ENCODE measurements at regions not wholly inside any gene's neighbourhood (a gene's known extent, or its start where the extent isn't known, plus 50 kb on each side); places are given as distances from the start of the nearest gene placed in this dataset.

DNA sequence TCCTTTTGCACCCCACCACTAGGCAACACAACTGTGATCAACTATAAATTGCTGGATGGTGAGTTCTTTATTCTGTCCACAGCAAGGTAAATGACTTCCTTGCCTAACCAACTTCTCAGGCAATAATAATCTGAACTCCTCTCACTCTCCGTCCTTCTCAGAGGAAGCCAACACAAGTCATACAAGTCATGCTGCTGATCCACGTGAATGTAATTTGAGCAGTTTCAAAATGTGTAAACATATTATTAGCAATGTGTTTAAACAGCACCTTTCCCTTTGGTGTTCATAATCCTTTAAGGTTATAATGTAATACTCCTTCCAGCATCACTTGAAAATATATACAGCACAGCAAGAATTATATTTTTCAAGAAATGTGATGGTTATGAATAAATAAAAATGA is 127.9 kb downstream of the QRSL1 start:
- 0 out of 2 replicates have a peak, but pooled peaks cover under 1% of the 10 kb centered on the region for H3F3A ChIP-seq (ENCODE audit: insufficient read depth, low read depth)

DNA sequence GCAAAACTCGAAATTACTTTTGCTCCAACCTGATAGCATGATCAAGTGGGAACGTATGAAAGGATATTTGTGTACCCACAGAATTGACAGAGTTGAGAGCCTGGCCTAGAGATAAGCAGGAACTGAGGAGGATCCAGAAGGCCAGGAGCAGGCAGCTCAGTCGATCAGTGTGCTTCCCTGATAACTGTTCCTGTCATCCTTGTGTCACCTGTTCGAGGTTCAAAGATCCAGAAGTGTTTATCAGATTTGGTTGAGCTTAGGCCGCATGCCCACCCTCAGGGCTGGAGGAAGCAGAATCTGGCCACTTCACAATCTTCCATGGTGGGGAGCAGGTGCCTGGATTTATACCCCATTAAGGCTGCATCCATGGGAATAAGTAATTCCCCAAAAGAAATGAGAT is 124.8 kb downstream of the QRSL1 start:
- intact Hi-C loops (cut with micrococcal nuclease; ENCODE audit: unreplicated experiment): no loop called here
- no peaks in the 10 kb centered on the region for H3K9me3 ChIP-seq (ENCODE audit: insufficient read depth, low read depth)
- H3F3A ChIP-seq (ENCODE audit: insufficient read depth, low read depth): peaks cover 17% of the 10 kb centered on the region
- POLR2A ChIA-PET (ENCODE audit: unreplicated experiment): no interaction called here
- H3K27ac ChIP-seq: no peak overlapping the region
- CTCF ChIA-PET: interaction anchor here (0.7 kb wide), 1 partner anchor 11 kb away, joined by 3 read pairs; no protein-coding TSS in a partner anchor
- no TSS peak for BruUV-seq (replicated peaks)
- no peak for DNase-seq
- no peak overlapping the region for H3K4me2 ChIP-seq
- H3K4me3 ChIP-seq: no peak overlapping the region
- H3K9me2 ChIP-seq (ENCODE audit: insufficient read depth): no peaks in the 10 kb centered on the region
- H3K27me3 ChIP-seq (ENCODE audit: insufficient read depth, low read depth): no peaks in the 10 kb centered on the region
- no peak overlapping the region for H2AFZ ChIP-seq
- no peak for TF ChIP-seq EZH2 (IDR thresholded peaks at IDR 0.05; ENCODE audit: low read depth)
- TF ChIP-seq, protein P1, sequence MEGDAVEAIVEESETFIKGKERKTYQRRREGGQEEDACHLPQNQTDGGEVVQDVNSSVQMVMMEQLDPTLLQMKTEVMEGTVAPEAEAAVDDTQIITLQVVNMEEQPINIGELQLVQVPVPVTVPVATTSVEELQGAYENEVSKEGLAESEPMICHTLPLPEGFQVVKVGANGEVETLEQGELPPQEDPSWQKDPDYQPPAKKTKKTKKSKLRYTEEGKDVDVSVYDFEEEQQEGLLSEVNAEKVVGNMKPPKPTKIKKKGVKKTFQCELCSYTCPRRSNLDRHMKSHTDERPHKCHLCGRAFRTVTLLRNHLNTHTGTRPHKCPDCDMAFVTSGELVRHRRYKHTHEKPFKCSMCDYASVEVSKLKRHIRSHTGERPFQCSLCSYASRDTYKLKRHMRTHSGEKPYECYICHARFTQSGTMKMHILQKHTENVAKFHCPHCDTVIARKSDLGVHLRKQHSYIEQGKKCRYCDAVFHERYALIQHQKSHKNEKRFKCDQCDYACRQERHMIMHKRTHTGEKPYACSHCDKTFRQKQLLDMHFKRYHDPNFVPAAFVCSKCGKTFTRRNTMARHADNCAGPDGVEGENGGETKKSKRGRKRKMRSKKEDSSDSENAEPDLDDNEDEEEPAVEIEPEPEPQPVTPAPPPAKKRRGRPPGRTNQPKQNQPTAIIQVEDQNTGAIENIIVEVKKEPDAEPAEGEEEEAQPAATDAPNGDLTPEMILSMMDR (conservative IDR thresholded peaks at IDR 0.05): no peak
- peaks cover 20% of the 10 kb centered on the region for H3K4me1 ChIP-seq (replicated peaks; ENCODE audit: insufficient read depth)
- no peaks in the 10 kb centered on the region for H3K79me2 ChIP-seq (ENCODE audit: low read depth)
- no peaks in the 10 kb centered on the region for H3K36me3 ChIP-seq (ENCODE audit: low read depth)
- no peaks in the 10 kb centered on the region for H4K20me1 ChIP-seq (ENCODE audit: insufficient read depth)

More for the DNA sequence above, 127.9 kb downstream of the QRSL1 start:
- no peak for TF ChIP-seq EZH2 (IDR thresholded peaks at IDR 0.05; ENCODE audit: low read depth)
- TF ChIP-seq, protein P1 (conservative IDR thresholded peaks at IDR 0.05): no peak
- CTCF ChIA-PET: no interaction called here
- Histone ChIP-seq H3K4me3 (no peak overlapping the region), H3K79me2 (ENCODE audit: low read depth) (no peaks in the 10 kb centered on the region), H3K9me3 (ENCODE audit: insufficient read depth, low read depth) (no peaks in the 10 kb centered on the region), H3K36me3 (ENCODE audit: low read depth) (no peaks in the 10 kb centered on the region), H3K27ac (no peak overlapping the region), H3K27me3 (ENCODE audit: insufficient read depth, low read depth) (no peaks in the 10 kb centered on the region), H3K9me2 (ENCODE audit: insufficient read depth) (no peaks in the 10 kb centered on the region), H3K4me1 (replicated peaks; ENCODE audit: insufficient read depth) (peaks cover 5% of the 10 kb centered on the region; the same call in 1 of the 2 replicates), H2AFZ (no peak overlapping the region), H3K4me2 (no peak overlapping the region), H4K20me1 (ENCODE audit: insufficient read depth) (no peaks in the 10 kb centered on the region)
- no TSS peak for BruUV-seq (replicated peaks)
- intact Hi-C loops (cut with micrococcal nuclease; ENCODE audit: unreplicated experiment): no loop called here
- POLR2A ChIA-PET (ENCODE audit: unreplicated experiment): no interaction called here
- DNase-seq: no peak

DNA sequence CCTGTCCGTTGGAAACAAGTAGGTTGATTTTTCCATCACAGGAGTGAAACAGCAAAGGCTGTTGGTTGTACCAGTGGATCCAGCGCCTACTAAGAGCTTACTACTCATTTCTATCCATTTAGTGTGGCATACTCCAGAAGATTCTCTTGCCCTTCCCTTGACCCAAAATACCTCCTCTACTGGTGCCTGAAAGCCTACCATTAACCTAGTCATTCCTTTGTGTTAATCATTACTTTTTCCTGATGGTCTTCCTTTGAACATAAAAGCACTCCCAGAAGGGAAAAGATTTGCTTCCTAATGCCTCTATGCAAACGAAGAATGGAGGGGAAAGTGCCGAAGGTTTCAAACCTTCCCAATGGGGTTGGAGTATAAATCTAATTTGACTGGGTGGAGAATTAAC is 123.3 kb downstream of the QRSL1 start:
- Histone ChIP-seq H3K4me2 (no peak overlapping the region), H3K79me2 (ENCODE audit: low read depth) (no peaks in the 10 kb centered on the region), H4K20me1 (ENCODE audit: insufficient read depth) (no peaks in the 10 kb centered on the region), H3K27ac (no peak overlapping the region), H3K27me3 (ENCODE audit: insufficient read depth, low read depth) (no peaks in the 10 kb centered on the region), H3K9me3 (ENCODE audit: insufficient read depth, low read depth) (no peaks in the 10 kb centered on the region), H3F3A (ENCODE audit: insufficient read depth, low read depth) (peaks cover 30% of the 10 kb centered on the region), H2AFZ (no peak overlapping the region), H3K36me3 (ENCODE audit: low read depth) (no peaks in the 10 kb centered on the region), H3K4me3 (no peak overlapping the region), H3K4me1 (replicated peaks; ENCODE audit: insufficient read depth) (peaks cover 34% of the 10 kb centered on the region), H3K9me2 (ENCODE audit: insufficient read depth) (no peaks in the 10 kb centered on the region)
- TF ChIP-seq, protein P1 (conservative IDR thresholded peaks at IDR 0.05): no peak
- no peak for TF ChIP-seq EZH2 (IDR thresholded peaks at IDR 0.05; ENCODE audit: low read depth)
- intact Hi-C loops (cut with micrococcal nuclease; ENCODE audit: unreplicated experiment): no loop called here
- BruUV-seq (replicated peaks): no TSS peak
- DNase-seq: no peak
- CTCF ChIA-PET: interaction anchor here (0.5 kb wide), 1 partner anchor 433 kb away, joined by 3 read pairs; no protein-coding TSS in a partner anchor
- POLR2A ChIA-PET (ENCODE audit: unreplicated experiment): no interaction called here

All from PC-9 (cell line).